ENCODE measurements at regions not wholly inside any gene's neighbourhood (a gene's known extent, or its start where the extent isn't known, plus 50 kb on each side); places are given as distances from the start of the nearest gene placed in this dataset.

DNA sequence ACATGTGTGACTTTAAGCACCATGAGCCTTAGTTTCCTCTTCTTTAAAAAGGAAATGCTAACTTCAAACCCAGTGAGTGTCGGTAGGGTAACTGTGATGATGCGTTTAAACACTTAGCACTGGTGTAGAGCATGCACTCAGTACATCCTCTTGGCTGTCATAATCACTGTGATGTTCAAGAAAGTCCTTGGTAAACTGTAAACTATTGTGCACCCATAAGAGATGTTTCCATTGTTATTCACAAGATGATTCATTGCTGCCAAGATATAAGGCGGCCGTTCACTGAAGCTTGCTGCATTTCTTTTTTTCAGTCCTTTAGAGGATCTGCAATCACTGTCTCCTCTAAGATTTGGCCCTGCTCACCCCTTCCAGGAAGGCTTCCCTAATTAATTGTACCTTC is 61.8 kb upstream of the DAB1 start:
- no peaks in the 10 kb centered on the region for H3K79me2 ChIP-seq (ENCODE audit: insufficient read depth, low read length)
- no peaks in the 10 kb centered on the region for H3K4me1 ChIP-seq (ENCODE audit: control insufficient read depth in 1 of 2, insufficient read depth in 2 of 2, low read length in 2 of 2)
- H4K20me1 ChIP-seq (ENCODE audit: insufficient read depth) = no peaks in the 10 kb centered on the region
- ChIA-PET RAD21 (ENCODE audit: low non-redundant PET in 1 of 2, low total read pairs in 2 of 2, uncharacterized antibody in 2 of 2, unreplicated experiment in 2 of 2) (no interaction called here), CTCF (no interaction called here), POLR2A (no interaction called here)
- no peak for TF ChIP-seq JUND (IDR thresholded peaks at IDR 0.05)
- TF ChIP-seq CEBPB (IDR thresholded peaks at IDR 0.05; ENCODE audit: low read depth) = no peak
- TF ChIP-seq, protein P1, sequence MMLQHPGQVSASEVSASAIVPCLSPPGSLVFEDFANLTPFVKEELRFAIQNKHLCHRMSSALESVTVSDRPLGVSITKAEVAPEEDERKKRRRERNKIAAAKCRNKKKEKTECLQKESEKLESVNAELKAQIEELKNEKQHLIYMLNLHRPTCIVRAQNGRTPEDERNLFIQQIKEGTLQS (IDR thresholded peaks at IDR 0.05) = no peak
- TF ChIP-seq, protein P2, sequence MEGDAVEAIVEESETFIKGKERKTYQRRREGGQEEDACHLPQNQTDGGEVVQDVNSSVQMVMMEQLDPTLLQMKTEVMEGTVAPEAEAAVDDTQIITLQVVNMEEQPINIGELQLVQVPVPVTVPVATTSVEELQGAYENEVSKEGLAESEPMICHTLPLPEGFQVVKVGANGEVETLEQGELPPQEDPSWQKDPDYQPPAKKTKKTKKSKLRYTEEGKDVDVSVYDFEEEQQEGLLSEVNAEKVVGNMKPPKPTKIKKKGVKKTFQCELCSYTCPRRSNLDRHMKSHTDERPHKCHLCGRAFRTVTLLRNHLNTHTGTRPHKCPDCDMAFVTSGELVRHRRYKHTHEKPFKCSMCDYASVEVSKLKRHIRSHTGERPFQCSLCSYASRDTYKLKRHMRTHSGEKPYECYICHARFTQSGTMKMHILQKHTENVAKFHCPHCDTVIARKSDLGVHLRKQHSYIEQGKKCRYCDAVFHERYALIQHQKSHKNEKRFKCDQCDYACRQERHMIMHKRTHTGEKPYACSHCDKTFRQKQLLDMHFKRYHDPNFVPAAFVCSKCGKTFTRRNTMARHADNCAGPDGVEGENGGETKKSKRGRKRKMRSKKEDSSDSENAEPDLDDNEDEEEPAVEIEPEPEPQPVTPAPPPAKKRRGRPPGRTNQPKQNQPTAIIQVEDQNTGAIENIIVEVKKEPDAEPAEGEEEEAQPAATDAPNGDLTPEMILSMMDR (IDR thresholded peaks at IDR 0.05 in 2 of 3, conservative IDR thresholded peaks at IDR 0.05 in 1 of 3; ENCODE audit: borderline replicate concordance in 1 of 3, insufficient read depth in 1 of 3, low read depth in 2 of 3, low read length in 2 of 3) = no peak
- TF ChIP-seq, protein P3, sequence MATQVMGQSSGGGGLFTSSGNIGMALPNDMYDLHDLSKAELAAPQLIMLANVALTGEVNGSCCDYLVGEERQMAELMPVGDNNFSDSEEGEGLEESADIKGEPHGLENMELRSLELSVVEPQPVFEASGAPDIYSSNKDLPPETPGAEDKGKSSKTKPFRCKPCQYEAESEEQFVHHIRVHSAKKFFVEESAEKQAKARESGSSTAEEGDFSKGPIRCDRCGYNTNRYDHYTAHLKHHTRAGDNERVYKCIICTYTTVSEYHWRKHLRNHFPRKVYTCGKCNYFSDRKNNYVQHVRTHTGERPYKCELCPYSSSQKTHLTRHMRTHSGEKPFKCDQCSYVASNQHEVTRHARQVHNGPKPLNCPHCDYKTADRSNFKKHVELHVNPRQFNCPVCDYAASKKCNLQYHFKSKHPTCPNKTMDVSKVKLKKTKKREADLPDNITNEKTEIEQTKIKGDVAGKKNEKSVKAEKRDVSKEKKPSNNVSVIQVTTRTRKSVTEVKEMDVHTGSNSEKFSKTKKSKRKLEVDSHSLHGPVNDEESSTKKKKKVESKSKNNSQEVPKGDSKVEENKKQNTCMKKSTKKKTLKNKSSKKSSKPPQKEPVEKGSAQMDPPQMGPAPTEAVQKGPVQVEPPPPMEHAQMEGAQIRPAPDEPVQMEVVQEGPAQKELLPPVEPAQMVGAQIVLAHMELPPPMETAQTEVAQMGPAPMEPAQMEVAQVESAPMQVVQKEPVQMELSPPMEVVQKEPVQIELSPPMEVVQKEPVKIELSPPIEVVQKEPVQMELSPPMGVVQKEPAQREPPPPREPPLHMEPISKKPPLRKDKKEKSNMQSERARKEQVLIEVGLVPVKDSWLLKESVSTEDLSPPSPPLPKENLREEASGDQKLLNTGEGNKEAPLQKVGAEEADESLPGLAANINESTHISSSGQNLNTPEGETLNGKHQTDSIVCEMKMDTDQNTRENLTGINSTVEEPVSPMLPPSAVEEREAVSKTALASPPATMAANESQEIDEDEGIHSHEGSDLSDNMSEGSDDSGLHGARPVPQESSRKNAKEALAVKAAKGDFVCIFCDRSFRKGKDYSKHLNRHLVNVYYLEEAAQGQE (IDR thresholded peaks at IDR 0.05; ENCODE audit: low read depth) = no peak
- no peak for TF ChIP-seq ZNF274 (IDR thresholded peaks at IDR 0.05; ENCODE audit: low read depth, low read length)
- TF ChIP-seq EZH2 (IDR thresholded peaks at IDR 0.05) = no peak
- TF ChIP-seq SIN3A (IDR thresholded peaks at IDR 0.05; ENCODE audit: low read depth) = no peak
- TF ChIP-seq RAD21 (IDR thresholded peaks at IDR 0.05; ENCODE audit: low read depth) = no peak
- TF ChIP-seq, protein P4, sequence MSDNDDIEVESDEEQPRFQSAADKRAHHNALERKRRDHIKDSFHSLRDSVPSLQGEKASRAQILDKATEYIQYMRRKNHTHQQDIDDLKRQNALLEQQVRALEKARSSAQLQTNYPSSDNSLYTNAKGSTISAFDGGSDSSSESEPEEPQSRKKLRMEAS (IDR thresholded peaks at IDR 0.05) = no peak
- TF ChIP-seq ZFX (IDR thresholded peaks at IDR 0.05) = no peak
- no peak for TF ChIP-seq EGR1 (IDR thresholded peaks at IDR 0.05; ENCODE audit: low read depth)
- no peak for TF ChIP-seq POLR2A (IDR thresholded peaks at IDR 0.05; ENCODE audit: borderline replicate concordance, extremely low read depth, insufficient read depth, insufficient read length)
- TF ChIP-seq FOSL1 (IDR thresholded peaks at IDR 0.05; ENCODE audit: low read depth) = no peak
- TF ChIP-seq, protein P5, sequence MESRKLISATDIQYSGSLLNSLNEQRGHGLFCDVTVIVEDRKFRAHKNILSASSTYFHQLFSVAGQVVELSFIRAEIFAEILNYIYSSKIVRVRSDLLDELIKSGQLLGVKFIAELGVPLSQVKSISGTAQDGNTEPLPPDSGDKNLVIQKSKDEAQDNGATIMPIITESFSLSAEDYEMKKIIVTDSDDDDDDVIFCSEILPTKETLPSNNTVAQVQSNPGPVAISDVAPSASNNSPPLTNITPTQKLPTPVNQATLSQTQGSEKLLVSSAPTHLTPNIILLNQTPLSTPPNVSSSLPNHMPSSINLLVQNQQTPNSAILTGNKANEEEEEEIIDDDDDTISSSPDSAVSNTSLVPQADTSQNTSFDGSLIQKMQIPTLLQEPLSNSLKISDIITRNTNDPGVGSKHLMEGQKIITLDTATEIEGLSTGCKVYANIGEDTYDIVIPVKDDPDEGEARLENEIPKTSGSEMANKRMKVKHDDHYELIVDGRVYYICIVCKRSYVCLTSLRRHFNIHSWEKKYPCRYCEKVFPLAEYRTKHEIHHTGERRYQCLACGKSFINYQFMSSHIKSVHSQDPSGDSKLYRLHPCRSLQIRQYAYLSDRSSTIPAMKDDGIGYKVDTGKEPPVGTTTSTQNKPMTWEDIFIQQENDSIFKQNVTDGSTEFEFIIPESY (IDR thresholded peaks at IDR 0.05; ENCODE audit: extremely low read depth, insufficient replicate concordance, low read length) = no peak
- no peak for TF ChIP-seq YY1 (IDR thresholded peaks at IDR 0.05; ENCODE audit: extremely low read depth, insufficient replicate concordance, low read depth, low read length)
- TF ChIP-seq POLR2AphosphoS5 (IDR thresholded peaks at IDR 0.05; ENCODE audit: low read depth, low read length) = no peak
- ATAC-seq = no peak
- intact Hi-C loops (cut with micrococcal nuclease) = no loop called here
- H3K9me3 ChIP-seq (ENCODE audit: control insufficient read depth in 1 of 2, insufficient read depth in 1 of 2, low read depth in 1 of 2, low read length in 2 of 2) = no peaks in the 10 kb centered on the region
- H3K27me3 ChIP-seq (ENCODE audit: insufficient read depth, low read length) = no peaks in the 10 kb centered on the region
- no peaks in the 10 kb centered on the region for H3K36me3 ChIP-seq (ENCODE audit: control insufficient read depth in 1 of 2, insufficient read depth in 2 of 2, low read length in 2 of 2)
- H3K9ac ChIP-seq (ENCODE audit: low read length) = no peak overlapping the region
- H3K9me2 ChIP-seq (ENCODE audit: insufficient read depth) = no peaks in the 10 kb centered on the region
- H3K4me3 ChIP-seq (replicated peaks in 1 of 2; ENCODE audit: low read depth in 1 of 2, low read length in 2 of 2) = no peak overlapping the region
- no TSS peak for BruUV-seq (replicated peaks)
- no peak overlapping the region for H3K27ac ChIP-seq (ENCODE audit: low read depth, low read length)
- no peak for DNase-seq (ENCODE audit: low read depth, low spot score)
- H3K4me2 ChIP-seq (ENCODE audit: low read length) = no peak overlapping the region
- no peak overlapping the region for H2AFZ ChIP-seq (ENCODE audit: low read depth, low read length, poor library complexity, severe bottlenecking)
